ENCODE measurements at regions not wholly inside any gene's neighbourhood (a gene's known extent, or its start where the extent isn't known, plus 50 kb on each side); places are given as distances from the start of the nearest gene placed in this dataset.

GRCh38 chr20:50276119-50277063, 85.8 kb downstream of the CEBPB start:
- Histone ChIP-seq H3K9ac (ENCODE audit: low read depth, low read length) (no peak overlapping the region), H3K27ac (ENCODE audit: low read length) (no peak overlapping the region), H3K79me2 (ENCODE audit: insufficient read depth, low read length) (no peaks in the 10 kb centered on the region), H3K27me3 (ENCODE audit: insufficient read depth, low read length, poor library complexity) (no peaks in the 10 kb centered on the region), H4K20me1 (ENCODE audit: insufficient read depth, low read length) (peaks cover 5% of the 10 kb centered on the region; the same call in 1 of the 2 replicates), H2AFZ (ENCODE audit: low read depth, low read length) (no peak overlapping the region), H3K4me3 (ENCODE audit: low read depth in 1 of 2, low read length in 2 of 2) (no peak overlapping the region), H3K36me3 (ENCODE audit: insufficient read depth, low read length) (no peaks in the 10 kb centered on the region), H3K9me3 (ENCODE audit: insufficient read depth, low read length, severe bottlenecking) (no peaks in the 10 kb centered on the region), H3K4me2 (ENCODE audit: insufficient read depth, low read length) (no peak overlapping the region), H3K4me1 (ENCODE audit: insufficient read depth, low read length) (no peaks in the 10 kb centered on the region)
- no peak for DNase-seq
- no peak for TF ChIP-seq EZH2 (IDR thresholded peaks at IDR 0.05; ENCODE audit: borderline replicate concordance, low read depth, low read length, severe bottlenecking)
- TF ChIP-seq, protein P1, sequence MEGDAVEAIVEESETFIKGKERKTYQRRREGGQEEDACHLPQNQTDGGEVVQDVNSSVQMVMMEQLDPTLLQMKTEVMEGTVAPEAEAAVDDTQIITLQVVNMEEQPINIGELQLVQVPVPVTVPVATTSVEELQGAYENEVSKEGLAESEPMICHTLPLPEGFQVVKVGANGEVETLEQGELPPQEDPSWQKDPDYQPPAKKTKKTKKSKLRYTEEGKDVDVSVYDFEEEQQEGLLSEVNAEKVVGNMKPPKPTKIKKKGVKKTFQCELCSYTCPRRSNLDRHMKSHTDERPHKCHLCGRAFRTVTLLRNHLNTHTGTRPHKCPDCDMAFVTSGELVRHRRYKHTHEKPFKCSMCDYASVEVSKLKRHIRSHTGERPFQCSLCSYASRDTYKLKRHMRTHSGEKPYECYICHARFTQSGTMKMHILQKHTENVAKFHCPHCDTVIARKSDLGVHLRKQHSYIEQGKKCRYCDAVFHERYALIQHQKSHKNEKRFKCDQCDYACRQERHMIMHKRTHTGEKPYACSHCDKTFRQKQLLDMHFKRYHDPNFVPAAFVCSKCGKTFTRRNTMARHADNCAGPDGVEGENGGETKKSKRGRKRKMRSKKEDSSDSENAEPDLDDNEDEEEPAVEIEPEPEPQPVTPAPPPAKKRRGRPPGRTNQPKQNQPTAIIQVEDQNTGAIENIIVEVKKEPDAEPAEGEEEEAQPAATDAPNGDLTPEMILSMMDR (IDR thresholded peaks at IDR 0.05; ENCODE audit: borderline replicate concordance, extremely low read depth, low read length, poor library complexity, severe bottlenecking) = no peak
- peak; percentile 14; the same call in 1 of the 3 replicates for ATAC-seq (ENCODE audit: insufficient read depth, low read depth)

- no peaks in the 10 kb centered on the region for H3K36me3 ChIP-seq (ENCODE audit: insufficient read depth, low read length)
- no peak overlapping the region for H3K9ac ChIP-seq (ENCODE audit: low read depth, low read length)
- DNase-seq (no peak), ATAC-seq (ENCODE audit: insufficient read depth, low read depth) (0 out of 3 replicates have a peak, but pooled peaks have one; percentile 7)
- H3K27me3 ChIP-seq (ENCODE audit: insufficient read depth, low read length, poor library complexity) = no peaks in the 10 kb centered on the region
- no peak overlapping the region for H3K27ac ChIP-seq (ENCODE audit: low read length)
- H3K4me2 ChIP-seq (ENCODE audit: insufficient read depth, low read length) = no peak overlapping the region
- H2AFZ ChIP-seq (ENCODE audit: low read depth, low read length) = no peak overlapping the region
- no peaks in the 10 kb centered on the region for H3K4me1 ChIP-seq (ENCODE audit: insufficient read depth, low read length)
- H3K79me2 ChIP-seq (ENCODE audit: insufficient read depth, low read length) = no peaks in the 10 kb centered on the region
- H3K9me3 ChIP-seq (ENCODE audit: insufficient read depth, low read length, severe bottlenecking) = no peaks in the 10 kb centered on the region
- peaks cover 5% of the 10 kb centered on the region; the same call in 1 of the 2 replicates for H4K20me1 ChIP-seq (ENCODE audit: insufficient read depth, low read length)
- H3K4me3 ChIP-seq (ENCODE audit: low read depth in 1 of 2, low read length in 2 of 2) = no peak overlapping the region
- TF ChIP-seq, protein P1 (IDR thresholded peaks at IDR 0.05; ENCODE audit: borderline replicate concordance, extremely low read depth, low read length, poor library complexity, severe bottlenecking) = no peak
- TF ChIP-seq EZH2 (IDR thresholded peaks at IDR 0.05; ENCODE audit: borderline replicate concordance, low read depth, low read length, severe bottlenecking) = no peak
Measured at GRCh38 chr20:50277064-50277415, 86.4 kb downstream of the CEBPB start.

DNA sequence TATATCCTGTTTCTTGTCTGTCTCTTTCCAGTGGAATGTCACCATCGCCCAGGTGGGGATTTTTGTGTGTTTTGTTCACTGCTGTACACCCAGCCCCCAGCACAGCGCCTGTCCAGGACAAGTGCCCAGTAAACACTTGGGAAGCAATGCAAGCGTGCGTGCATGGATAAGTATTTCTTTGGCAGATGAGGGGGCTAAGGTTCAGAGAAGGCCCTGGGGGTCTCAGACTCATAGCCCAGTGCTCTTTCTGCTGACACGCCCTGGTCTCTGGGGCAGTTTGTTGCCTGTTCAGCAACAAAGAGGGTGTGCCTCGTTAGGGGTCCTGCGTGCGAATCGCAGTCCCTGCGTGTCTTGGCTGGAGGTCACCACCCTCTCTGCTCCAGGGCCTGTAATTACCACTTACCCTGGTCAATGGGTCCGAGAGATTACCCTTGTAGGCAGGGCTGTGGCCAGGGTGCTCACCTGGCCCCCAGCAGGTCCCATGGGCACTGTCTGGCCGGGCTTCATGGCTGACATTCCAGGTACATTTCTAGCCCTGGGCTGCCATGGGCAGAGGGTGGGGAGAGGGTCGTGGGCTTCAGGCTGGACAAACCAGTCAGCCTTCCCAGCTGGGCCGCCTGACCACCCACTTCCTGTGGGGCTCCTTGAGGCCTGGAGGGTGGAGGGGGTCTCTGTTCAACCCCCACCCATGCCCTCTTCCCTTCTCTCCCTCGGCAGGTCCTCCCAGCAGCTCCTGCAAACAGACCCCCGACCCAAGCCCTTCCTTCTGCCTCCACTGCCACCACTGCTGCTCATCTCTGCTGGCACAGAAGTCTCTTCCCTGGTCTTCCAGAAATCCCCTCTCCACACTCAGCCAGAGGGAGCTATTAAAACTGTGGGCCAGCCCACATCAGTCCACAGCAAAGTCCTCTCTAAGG, 87.1 kb downstream of the CEBPB start:
- TF ChIP-seq, protein P1 (IDR thresholded peaks at IDR 0.05; ENCODE audit: borderline replicate concordance, extremely low read depth, low read length, poor library complexity, severe bottlenecking) = no peak
- TF ChIP-seq EZH2 (IDR thresholded peaks at IDR 0.05; ENCODE audit: borderline replicate concordance, low read depth, low read length, severe bottlenecking) = no peak
- Histone ChIP-seq H3K4me2 (ENCODE audit: insufficient read depth, low read length) (no peak overlapping the region), H3K9me3 (ENCODE audit: insufficient read depth, low read length, severe bottlenecking) (no peaks in the 10 kb centered on the region), H3K27me3 (ENCODE audit: insufficient read depth, low read length, poor library complexity) (no peaks in the 10 kb centered on the region), H4K20me1 (ENCODE audit: insufficient read depth, low read length) (peaks cover 7% of the 10 kb centered on the region; the same call in 1 of the 2 replicates), H3K9ac (ENCODE audit: low read depth, low read length) (no peak overlapping the region), H3K4me3 (ENCODE audit: low read depth in 1 of 2, low read length in 2 of 2) (no peak overlapping the region), H3K4me1 (ENCODE audit: insufficient read depth, low read length) (no peaks in the 10 kb centered on the region), H3K27ac (ENCODE audit: low read length) (no peak overlapping the region), H3K79me2 (ENCODE audit: insufficient read depth, low read length) (no peaks in the 10 kb centered on the region), H3K36me3 (ENCODE audit: insufficient read depth, low read length) (no peaks in the 10 kb centered on the region), H2AFZ (ENCODE audit: low read depth, low read length) (no peak overlapping the region)
- ATAC-seq (ENCODE audit: insufficient read depth, low read depth) = no peak
- no peak for DNase-seq

All from DND-41 (cell line).